Right lobe of liver (tissue), 4 donors: ENCODE measurements at regions not wholly inside any gene's neighbourhood (a gene's known extent, or its start where the extent isn't known, plus 50 kb on each side); places are given as distances from the start of the nearest gene placed in this dataset.

ENCODE experiments used
- CTCF ChIP-seq, 4 donors: fragments of 200-600 bp in 3 of 4; fragments of 450-650 bp in 1 of 4; IDR thresholded peaks; one replicate each; pipeline versions ENCODE4 v1.5.1 to v1.8.0; 2016 to 2022; ENCODE audit warnings: antibody characterized with exemption in 4 of 4, mild to moderate bottlenecking in 2 of 4
- POLR2A ChIP-seq: fragments of 450-650 bp; IDR thresholded peaks from one replicate; pipeline ENCODE4 v1.6.1; 2017; ENCODE audit warnings: antibody characterized with exemption, mild to moderate bottlenecking
- donor health status: DM: no; HTN: no; CAD: no.
- donor health status: DM: no; HTN: no; CAD: no.
- donor health status: DM: no; HTN: yes; CAD: no.

DNA sequence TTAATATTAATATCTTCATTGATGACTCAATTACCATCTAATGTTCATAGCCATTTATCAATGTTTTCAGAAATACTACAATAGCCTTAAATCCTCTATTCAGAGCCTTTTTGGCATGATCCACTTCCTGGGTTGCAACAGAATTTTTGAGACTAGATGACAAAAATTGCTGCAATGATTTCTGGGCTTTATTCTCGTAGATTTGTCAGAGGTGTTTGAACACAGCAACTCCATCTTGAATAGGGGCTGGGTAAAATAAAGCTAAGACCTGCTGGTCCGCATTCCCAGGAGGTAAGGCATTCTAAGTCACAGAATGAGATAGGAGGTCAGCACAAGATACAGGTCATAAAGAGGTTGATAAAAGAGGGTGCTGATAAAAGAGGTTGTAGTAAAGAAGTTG, 165.8 kb upstream of the CNOT2 start:
- TF ChIP-seq CTCF (IDR thresholded peaks at IDR 0.05) (no peak), POLR2A (no peak)
